H1 (cell line): ENCODE measurements at regions not wholly inside any gene's neighbourhood (a gene's known extent, or its start where the extent isn't known, plus 50 kb on each side); places are given as distances from the start of the nearest gene placed in this dataset.

ENCODE experiments used
- CTCF ChIA-PET: fragments of 300-600 bp; sonication (Branson Sonifier 250); formaldehyde crosslinking; loops from one replicate; lab custom pipeline; 2021; ENCODE audit not compliant: partially characterized antibody; lab: Charles Lee
- POLR2A ChIA-PET: fragments of 300-600 bp; sonication (Branson Sonifier 250); formaldehyde crosslinking; loops from one replicate; lab custom pipeline; 2021; ENCODE audit warnings: inconsistent platforms; ENCODE audit not compliant: partially characterized antibody; lab: Charles Lee
- DNase-seq, 2 experiments: peaks; one replicate each; pipeline versions ENCODE4 v3.0.0 to v3.0.0-alpha.2; 2010 to 2022; ENCODE audit warnings: low spot score in 2 of 2, low read depth in 1 of 2, mixed read lengths in 1 of 2
- FAIRE-seq: peaks from 2 replicates; lab custom pipeline; 2011; peaks lifted over from hg19 to GRCh38; lab: Jason Lieb, UNC
- H2AFZ ChIP-seq: 2 replicates; pipeline ENCODE4 v1.8.1; 2012; ENCODE audit warnings: low read length, inconsistent platforms
- H2AK5ac ChIP-seq: 2 replicates; pipeline ENCODE4 v1.6.1; 2013; ENCODE audit warnings: low read depth, low read length
- H2BK120ac ChIP-seq: replicated peaks from 2 replicates; pipeline ENCODE3; 2013; ENCODE audit warnings: low read depth, low read length, inconsistent platforms
- H2BK12ac ChIP-seq: 2 replicates; pipeline ENCODE4 v1.6.1; 2013; ENCODE audit warnings: low read depth, low read length
- H2BK15ac ChIP-seq: 2 replicates; pipeline ENCODE4 v1.6.1; 2013; ENCODE audit warnings: low read length
- H2BK20ac ChIP-seq: 2 replicates; pipeline ENCODE4 v1.6.1; 2013; ENCODE audit warnings: low read length
- H2BK5ac ChIP-seq: 2 replicates; pipeline ENCODE4 v1.6.1; 2013; ENCODE audit warnings: low read depth, low read length
- H3K14ac ChIP-seq: 2 replicates; pipeline ENCODE4 v1.6.1; 2013; ENCODE audit warnings: inconsistent platforms; ENCODE audit not compliant: insufficient read length
- H3K18ac ChIP-seq: 2 replicates; pipeline ENCODE4 v1.6.1; 2013; ENCODE audit warnings: low read length; ENCODE audit errors: extremely low read depth
- H3K23ac ChIP-seq: 2 replicates; pipeline ENCODE4 v1.6.1; 2013; ENCODE audit warnings: inconsistent platforms; ENCODE audit not compliant: insufficient read length
- H3K23me2 ChIP-seq: 2 replicates; pipeline ENCODE4 v1.6.1; 2013; ENCODE audit warnings: low read depth, low read length
- H3K27ac ChIP-seq: 2 replicates; pipeline ENCODE4 v1.6.1; 2011; ENCODE audit warnings: low read depth, low read length, inconsistent platforms
- H3K27me3 ChIP-seq, 4 experiments: replicated peaks in 1 of 4; 1 replicate in 1 of 4; 2 replicates in 3 of 4; pipeline versions ENCODE4 v1.6.1 to v1.8.1; 2011 to 2013; ENCODE audit warnings: low read length in 3 of 4, mild to moderate bottlenecking in 3 of 4, inconsistent platforms in 2 of 4, mixed read lengths in 2 of 4, moderate library complexity in 1 of 4; ENCODE audit not compliant: control insufficient read depth in 3 of 4, insufficient read depth in 3 of 4; ENCODE audit errors: extremely low read depth in 1 of 4
- H3K36me3 ChIP-seq, 4 experiments: 2 replicates each; pipeline versions ENCODE4 v1.6.1 to v1.8.1; 2011 to 2013; ENCODE audit warnings: mild to moderate bottlenecking in 4 of 4, low read length in 3 of 4, moderate library complexity in 2 of 4, control low read depth in 1 of 4, inconsistent platforms in 1 of 4; ENCODE audit not compliant: insufficient read depth in 4 of 4, control insufficient read depth in 2 of 4
- H3K4ac ChIP-seq: replicated peaks from 2 replicates; pipeline ENCODE3; 2013; ENCODE audit warnings: low read length, low read depth, mixed read lengths, inconsistent platforms; ENCODE audit not compliant: insufficient read length
- H3K4me1 ChIP-seq, 4 experiments: replicated peaks in 1 of 4; 1 replicate in 1 of 4; 2 replicates in 3 of 4; pipeline versions ENCODE4 v1.6.1 to v1.8.1; 2011 to 2013; ENCODE audit warnings: low read length in 3 of 4, inconsistent platforms in 2 of 4, mixed read lengths in 1 of 4; ENCODE audit not compliant: insufficient read depth in 4 of 4, control insufficient read depth in 3 of 4
- H3K4me2 ChIP-seq, 2 experiments: 2 replicates each; pipeline versions ENCODE4 v1.6.1 to v1.8.1; 2011 to 2013; ENCODE audit warnings: low read depth in 2 of 2, low read length in 2 of 2, control low read depth in 1 of 2, inconsistent platforms in 1 of 2, mild to moderate bottlenecking in 1 of 2; ENCODE audit not compliant: insufficient read depth in 1 of 2
- H3K4me3 ChIP-seq, 4 experiments: fragments of 200-600, 300-600 bp in 1 of 4; sonication (generic), shearing (Covaris generic), sonication (Bioruptor Twin) in 1 of 4; 2 replicates each; pipeline versions ENCODE4 v1.5.1 to v1.8.1; 2011 to 2016; ENCODE audit warnings: low read length in 4 of 4, low read depth in 3 of 4, control low read depth in 2 of 4, inconsistent platforms in 2 of 4, mild to moderate bottlenecking in 2 of 4, mixed read lengths in 1 of 4, moderate library complexity in 1 of 4; ENCODE audit not compliant: insufficient read depth in 2 of 4; ENCODE audit errors: extremely low read depth in 1 of 4
- H3K56ac ChIP-seq: replicated peaks from 2 replicates; pipeline ENCODE3; 2013; ENCODE audit warnings: low read depth, mild to moderate bottlenecking, mixed read lengths, low read length, inconsistent platforms; ENCODE audit not compliant: insufficient read length
- H3K79me1 ChIP-seq: 2 replicates; pipeline ENCODE4 v1.6.1; 2013; ENCODE audit warnings: low read depth, low read length, control low read depth
- H3K79me2 ChIP-seq, 2 experiments: 2 replicates each; pipeline versions ENCODE4 v1.6.1 to v1.8.1; 2012 to 2013; ENCODE audit warnings: low read length in 2 of 2, mild to moderate bottlenecking in 2 of 2, inconsistent platforms in 1 of 2; ENCODE audit not compliant: insufficient read depth in 2 of 2, control insufficient read depth in 1 of 2
- H3K9ac ChIP-seq, 4 experiments: replicated peaks in 1 of 4; 1 replicate in 1 of 4; 2 replicates in 3 of 4; pipeline versions ENCODE4 v1.6.1 to v1.8.1; 2011 to 2013; ENCODE audit warnings: low read depth in 3 of 4, low read length in 3 of 4, control low read depth in 2 of 4, mild to moderate bottlenecking in 2 of 4, moderate library complexity in 2 of 4, inconsistent platforms in 1 of 4; ENCODE audit errors: extremely low read depth in 1 of 4
- H3K9me3 ChIP-seq, 2 experiments: 2 replicates each; pipeline versions ENCODE4 v1.6.1 to v1.8.1; 2012 to 2013; ENCODE audit warnings: mild to moderate bottlenecking in 2 of 2, moderate library complexity in 2 of 2, control low read depth in 1 of 2, inconsistent platforms in 1 of 2, low read depth in 1 of 2, low read length in 1 of 2, mixed read lengths in 1 of 2; ENCODE audit not compliant: insufficient read depth in 2 of 2
- H4K20me1 ChIP-seq, 2 experiments: replicated peaks in 1 of 2; 2 replicates each; pipeline versions ENCODE3 to v1.8.1; 2011 to 2013; ENCODE audit warnings: inconsistent platforms in 2 of 2, low read length in 2 of 2, mild to moderate bottlenecking in 1 of 2; ENCODE audit not compliant: insufficient read depth in 2 of 2, control insufficient read depth in 1 of 2
- H4K5ac ChIP-seq: 2 replicates; pipeline ENCODE4 v1.6.1; 2013; ENCODE audit warnings: low read length, low read depth, mixed read lengths, inconsistent platforms; ENCODE audit not compliant: insufficient read length
- H4K8ac ChIP-seq: 2 replicates; pipeline ENCODE4 v1.8.0; 2013; ENCODE audit warnings: mild to moderate bottlenecking, moderate library complexity, low read length, inconsistent platforms; ENCODE audit not compliant: insufficient read depth; ENCODE audit errors: extremely low read depth
- H4K91ac ChIP-seq: replicated peaks from 2 replicates; pipeline ENCODE3; 2013; ENCODE audit warnings: low read length, mixed read lengths, inconsistent platforms; ENCODE audit not compliant: insufficient read length
- BCL11A ChIP-seq, 2 experiments: IDR thresholded peaks; one replicate each; pipeline ENCODE4 v1.6.1; 2011; ENCODE audit warnings: low read depth in 2 of 2, low read length in 2 of 2, mild to moderate bottlenecking in 2 of 2
- WGBS, 2 experiments: shearing (Covaris generic) in 1 of 2; methylation state at CpG; one replicate each; pipeline versions ENCODE4 v1.1.6 to v1.1.7; 2013 to 2015; ENCODE audit warnings: low lambda C conversion rate in 2 of 2, mixed read lengths in 2 of 2, inconsistent platforms in 1 of 2, low coverage in 1 of 2, missing lambda C conversion rate in 1 of 2; ENCODE audit not compliant: insufficient replicate concordance in 2 of 2, insufficient coverage in 1 of 2, insufficient read length in 1 of 2; ENCODE audit errors: extremely low coverage in 1 of 2, missing lambda C conversion rate in 1 of 2; 5-methylcytosine and 5-hydroxymethylcytosine counted together

DNA sequence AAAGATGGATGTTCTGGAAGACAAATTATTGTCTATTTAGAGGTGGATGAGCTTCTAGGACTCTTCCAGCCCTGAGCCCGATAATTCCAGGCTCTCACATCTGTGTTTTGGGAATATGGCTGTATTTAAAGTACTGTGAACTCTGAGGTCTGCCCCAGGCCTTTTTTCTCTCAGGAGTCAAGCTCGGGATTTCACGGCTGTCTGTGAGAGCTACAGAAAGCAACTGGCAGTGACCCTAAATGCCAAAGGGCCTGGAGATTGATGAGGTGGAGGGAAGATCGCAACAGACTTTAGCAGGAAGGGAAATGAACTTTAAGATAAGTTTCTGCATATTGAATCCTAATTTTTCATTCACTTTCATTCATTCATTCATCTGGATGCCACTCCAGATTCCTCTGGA lies 51.0 kb upstream of the COL13A1 start:
- Histone ChIP-seq H3K4ac (no peak overlapping the region), H4K5ac (no peak overlapping the region), H2BK120ac (no peak overlapping the region), H4K91ac (no peak overlapping the region), H2AK5ac (no peak overlapping the region), H3K23me2 (no peaks in the 10 kb centered on the region), H2AFZ (no peak overlapping the region), H2BK15ac (no peak overlapping the region), H3K27ac (no peak overlapping the region), H3K23ac (no peak overlapping the region), H4K20me1 (no peaks in the 10 kb centered on the region), H2BK5ac (no peak overlapping the region), H3K14ac (no peak overlapping the region), H3K18ac (no peak overlapping the region), H2BK20ac (no peak overlapping the region), H3K79me1 (no peaks in the 10 kb centered on the region), H3K79me2 (no peaks in the 10 kb centered on the region), H3K4me2 (no peak overlapping the region), H4K8ac (no peak overlapping the region), H3K36me3 (no peaks in the 10 kb centered on the region), H3K9ac (no peak overlapping the region), H2BK12ac (no peak overlapping the region), H3K4me3 (no peak overlapping the region), H3K4me1 (peaks cover 0 to 4% (median under 1%) of the 10 kb centered on the region in 4 experiments; a peak in 2 of 7 replicates), H3K56ac (no peak overlapping the region), H3K9me3 (no peaks in the 10 kb centered on the region), H3K27me3 (peaks cover 0 to 7% (median 2%) of the 10 kb centered on the region in 4 experiments; a peak in 3 of 7 replicates)
- FAIRE-seq = no peak
- WGBS, 2 experiments = 87% methylated on average over 4 of the region's 4 CpGs; no CpG with 5 or more reads in 1 of the 2 experiments
- no peak for DNase-seq
- ChIA-PET POLR2A (interaction anchor here (1.1 kb wide), 1 partner anchor 11 kb away, joined by 3 read pairs; no protein-coding TSS in a partner anchor), CTCF (interaction anchor here (0.8 to 2.7 kb wide), 11 partner anchors 8 to 235 kb away, joined by 3 to 12 read pairs (median 3); no protein-coding TSS in a partner anchor)
- no peak for TF ChIP-seq BCL11A (IDR thresholded peaks at IDR 0.05; ENCODE audit: low read depth in 2 of 2, low read length in 2 of 2)
